LNCaP clone FGC (cell line): ENCODE measurements at regions not wholly inside any gene's neighbourhood (a gene's known extent, or its start where the extent isn't known, plus 50 kb on each side); places are given as distances from the start of the nearest gene placed in this dataset.

ENCODE experiments used
- DNase-seq: peaks from one replicate; pipeline ENCODE4 v3.0.0-alpha.2; 2011; ENCODE audit warnings: low read depth
- H3K4me3 ChIP-seq: 2 replicates; pipeline ENCODE4 v1.5.1; 2011; ENCODE audit warnings: mild to moderate bottlenecking, low read depth, low read length, control low read depth
- CTCF ChIP-seq: IDR thresholded peaks from 2 replicates; pipeline ENCODE4 v1.5.1; 2012; ENCODE audit warnings: mild to moderate bottlenecking; ENCODE audit not compliant: control insufficient read depth, insufficient read depth; ENCODE audit errors: extremely low read depth

GRCh38 chr4:133476063-133476462 is 327.0 kb downstream of the PCDH10 start:
- TF ChIP-seq CTCF: no peak
- H3K4me3 ChIP-seq: no peak overlapping the region
- DNase-seq: no peak

- DNase-seq: no peak
- no peak for TF ChIP-seq CTCF
- no peak overlapping the region for H3K4me3 ChIP-seq
Observed at GRCh38 chr4:133474501-133474900, 325.4 kb downstream of the PCDH10 start.

- no peak overlapping the region for H3K4me3 ChIP-seq
- no peak for DNase-seq
- TF ChIP-seq CTCF: no peak
Observed at GRCh38 chr4:133472244-133472643, 323.1 kb downstream of the PCDH10 start.

GRCh38 chr4:133467290-133467947 is 318.3 kb downstream of the PCDH10 start:
- H3K4me3 ChIP-seq: no peak overlapping the region
- DNase-seq: no peak
- TF ChIP-seq CTCF: no peak

- no peak for DNase-seq
- peak; percentile 40 for TF ChIP-seq CTCF
Observed at GRCh38 chr4:133465022-133465421, 315.9 kb downstream of the PCDH10 start.

GRCh38 chr4:133464311-133464710 is 315.2 kb downstream of the PCDH10 start:
- DNase-seq: no peak
- H3K4me3 ChIP-seq: no peak overlapping the region
- TF ChIP-seq CTCF: no peak

More at GRCh38 chr4:133465022-133465421, 315.9 kb downstream of the PCDH10 start:
- no peak overlapping the region for H3K4me3 ChIP-seq

- no peak for TF ChIP-seq CTCF
- H3K4me3 ChIP-seq: no peak overlapping the region
- DNase-seq: no peak
Observed at GRCh38 chr4:133452678-133453077, 303.6 kb downstream of the PCDH10 start.
